ENCODE measurements at regions not wholly inside any gene's neighbourhood (a gene's known extent, or its start where the extent isn't known, plus 50 kb on each side); places are given as distances from the start of the nearest gene placed in this dataset.

DNA sequence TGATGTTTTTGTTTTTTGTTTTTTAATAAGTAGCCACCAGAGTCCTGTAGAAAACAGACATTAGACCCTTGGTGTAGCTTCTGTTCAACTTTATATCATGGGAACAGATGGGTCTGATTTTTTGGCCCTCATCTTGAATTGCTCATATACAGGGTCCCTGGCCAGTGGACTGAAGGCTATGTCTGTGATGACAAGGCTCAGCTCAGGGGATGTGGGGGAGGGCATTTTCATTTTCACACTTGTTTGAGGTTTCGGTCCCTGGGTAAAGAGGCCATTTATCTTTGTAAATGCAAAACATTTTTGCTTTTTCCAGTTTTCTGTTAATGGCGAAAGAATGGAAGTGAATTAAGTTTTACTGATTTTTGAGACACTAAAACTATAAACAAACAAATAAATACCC lies 257.6 kb upstream of the PHYHIPL start:
- H3K9me3 ChIP-seq (ENCODE audit: severe bottlenecking): no peaks in the 10 kb centered on the region
- H3K4me1 ChIP-seq (ENCODE audit: insufficient read depth, poor library complexity, severe bottlenecking): peaks cover 18% of the 10 kb centered on the region
- DNase-seq (ENCODE audit: low spot score): no peak
- ATAC-seq (ENCODE audit: low read depth): no peak
- H3K27ac ChIP-seq (ENCODE audit: poor library complexity, severe bottlenecking): peak overlapping the region; percentile 80
- no peaks in the 10 kb centered on the region for H3K27me3 ChIP-seq (ENCODE audit: insufficient read depth, poor library complexity, severe bottlenecking)
- H3K4me3 ChIP-seq (ENCODE audit: severe bottlenecking): no peak overlapping the region
- H3K36me3 ChIP-seq (ENCODE audit: low read depth): no peaks in the 10 kb centered on the region
- TF ChIP-seq, protein P1, sequence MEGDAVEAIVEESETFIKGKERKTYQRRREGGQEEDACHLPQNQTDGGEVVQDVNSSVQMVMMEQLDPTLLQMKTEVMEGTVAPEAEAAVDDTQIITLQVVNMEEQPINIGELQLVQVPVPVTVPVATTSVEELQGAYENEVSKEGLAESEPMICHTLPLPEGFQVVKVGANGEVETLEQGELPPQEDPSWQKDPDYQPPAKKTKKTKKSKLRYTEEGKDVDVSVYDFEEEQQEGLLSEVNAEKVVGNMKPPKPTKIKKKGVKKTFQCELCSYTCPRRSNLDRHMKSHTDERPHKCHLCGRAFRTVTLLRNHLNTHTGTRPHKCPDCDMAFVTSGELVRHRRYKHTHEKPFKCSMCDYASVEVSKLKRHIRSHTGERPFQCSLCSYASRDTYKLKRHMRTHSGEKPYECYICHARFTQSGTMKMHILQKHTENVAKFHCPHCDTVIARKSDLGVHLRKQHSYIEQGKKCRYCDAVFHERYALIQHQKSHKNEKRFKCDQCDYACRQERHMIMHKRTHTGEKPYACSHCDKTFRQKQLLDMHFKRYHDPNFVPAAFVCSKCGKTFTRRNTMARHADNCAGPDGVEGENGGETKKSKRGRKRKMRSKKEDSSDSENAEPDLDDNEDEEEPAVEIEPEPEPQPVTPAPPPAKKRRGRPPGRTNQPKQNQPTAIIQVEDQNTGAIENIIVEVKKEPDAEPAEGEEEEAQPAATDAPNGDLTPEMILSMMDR (IDR thresholded peaks at IDR 0.05; ENCODE audit: poor library complexity, severe bottlenecking): no peak

DNA sequence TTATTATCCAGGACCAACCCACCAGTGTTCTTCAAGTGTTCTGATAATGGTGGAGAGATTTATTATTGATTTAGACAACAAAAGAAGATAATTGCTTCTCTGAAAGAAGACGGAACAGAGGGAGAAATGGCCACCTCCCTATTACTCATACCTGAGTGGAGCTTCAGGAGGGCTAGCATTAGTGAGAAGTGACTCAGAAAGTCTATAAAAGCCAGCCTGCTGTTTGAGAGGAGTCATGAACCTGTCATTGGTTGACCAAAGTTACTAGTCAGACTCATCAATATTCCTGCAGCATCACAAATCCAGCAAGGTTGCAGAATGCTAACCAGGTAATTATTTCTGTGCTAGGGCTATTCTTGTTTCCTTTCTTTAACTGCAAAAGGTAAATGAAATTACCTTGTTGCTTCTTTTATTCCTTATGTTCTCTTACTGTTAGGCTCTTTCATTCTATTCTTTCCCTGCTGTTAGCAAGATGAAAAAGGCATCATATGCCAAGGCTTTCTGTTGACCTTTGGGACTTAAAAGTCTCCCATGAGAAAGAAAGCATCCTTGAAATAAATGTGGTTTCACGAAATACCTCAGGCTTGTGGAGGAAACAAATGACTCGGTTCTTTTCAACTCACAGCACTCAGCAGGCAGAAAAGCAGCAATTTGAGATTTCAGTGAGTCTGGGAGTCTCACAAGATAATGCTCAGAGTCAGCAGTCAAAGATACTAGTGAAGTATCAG lies 256.4 kb upstream of the PHYHIPL start:
- ATAC-seq (ENCODE audit: low read depth) (peak; percentile 100), DNase-seq (ENCODE audit: low spot score) (no peak)
- Histone ChIP-seq H3K27me3 (ENCODE audit: insufficient read depth, poor library complexity, severe bottlenecking) (no peaks in the 10 kb centered on the region), H3K36me3 (ENCODE audit: low read depth) (no peaks in the 10 kb centered on the region), H3K27ac (ENCODE audit: poor library complexity, severe bottlenecking) (peak overlapping the region; percentile 80), H3K4me1 (ENCODE audit: insufficient read depth, poor library complexity, severe bottlenecking) (peaks cover 18% of the 10 kb centered on the region), H3K4me3 (ENCODE audit: severe bottlenecking) (no peak overlapping the region), H3K9me3 (ENCODE audit: severe bottlenecking) (no peaks in the 10 kb centered on the region)
- TF ChIP-seq, protein P1 (IDR thresholded peaks at IDR 0.05; ENCODE audit: poor library complexity, severe bottlenecking): no peak

DNA sequence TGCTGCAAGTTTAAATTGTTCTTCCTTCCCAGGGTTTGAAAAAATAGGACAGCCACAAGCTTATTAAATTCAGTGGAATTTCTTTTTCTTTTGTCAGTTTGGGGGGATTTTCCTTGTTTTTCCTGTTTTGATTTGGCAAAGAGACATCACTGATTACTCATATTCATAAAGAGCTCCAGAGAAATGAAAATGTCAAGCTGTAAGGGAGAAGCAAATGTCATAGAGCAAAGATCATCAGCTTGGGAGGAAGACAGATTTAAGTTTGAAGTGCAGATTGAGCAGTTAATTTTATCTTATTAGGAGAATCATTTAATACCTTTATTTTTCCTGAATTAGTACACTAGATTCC lies 255.8 kb upstream of the PHYHIPL start:
- Histone ChIP-seq H3K27ac (ENCODE audit: poor library complexity, severe bottlenecking) (peak overlapping the region; percentile 80), H3K36me3 (ENCODE audit: low read depth) (no peaks in the 10 kb centered on the region), H3K27me3 (ENCODE audit: insufficient read depth, poor library complexity, severe bottlenecking) (no peaks in the 10 kb centered on the region), H3K4me3 (ENCODE audit: severe bottlenecking) (no peak overlapping the region), H3K4me1 (ENCODE audit: insufficient read depth, poor library complexity, severe bottlenecking) (peaks cover 18% of the 10 kb centered on the region), H3K9me3 (ENCODE audit: severe bottlenecking) (no peaks in the 10 kb centered on the region)
- peak; percentile 7; the same call in 1 of the 3 replicates for ATAC-seq (ENCODE audit: low read depth)
- TF ChIP-seq, protein P1 (IDR thresholded peaks at IDR 0.05; ENCODE audit: poor library complexity, severe bottlenecking): no peak
- DNase-seq (ENCODE audit: low spot score): no peak

DNA sequence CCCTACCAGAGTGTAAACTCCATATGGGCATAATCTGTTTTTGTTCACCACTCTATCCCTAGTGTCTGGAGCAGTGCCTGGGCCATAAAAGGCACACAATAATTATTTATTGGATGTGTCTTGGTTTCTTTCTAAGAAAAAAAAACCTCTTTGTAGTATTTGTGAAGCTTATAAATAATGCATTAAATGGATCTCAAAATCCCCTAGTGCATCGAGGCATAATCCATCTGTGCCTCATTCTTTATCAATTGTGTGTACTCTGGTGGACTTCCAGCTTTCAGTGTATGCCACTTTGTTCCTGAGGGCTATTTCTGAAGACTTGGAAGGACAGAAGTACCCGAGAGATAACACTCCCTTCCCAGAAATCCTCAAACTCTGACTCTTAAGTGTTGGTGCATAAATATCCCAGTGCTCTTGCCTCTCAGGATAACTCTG lies 255.0 kb upstream of the PHYHIPL start:
- ATAC-seq (ENCODE audit: low read depth) (no peak), DNase-seq (ENCODE audit: low spot score) (no peak)
- TF ChIP-seq, protein P1 (IDR thresholded peaks at IDR 0.05; ENCODE audit: poor library complexity, severe bottlenecking): no peak
- Histone ChIP-seq H3K4me1 (ENCODE audit: insufficient read depth, poor library complexity, severe bottlenecking) (peaks cover 18% of the 10 kb centered on the region), H3K27ac (ENCODE audit: poor library complexity, severe bottlenecking) (peak overlapping the region; percentile 80), H3K36me3 (ENCODE audit: low read depth) (no peaks in the 10 kb centered on the region), H3K4me3 (ENCODE audit: severe bottlenecking) (no peak overlapping the region), H3K27me3 (ENCODE audit: insufficient read depth, poor library complexity, severe bottlenecking) (no peaks in the 10 kb centered on the region), H3K9me3 (ENCODE audit: severe bottlenecking) (no peaks in the 10 kb centered on the region)

DNA sequence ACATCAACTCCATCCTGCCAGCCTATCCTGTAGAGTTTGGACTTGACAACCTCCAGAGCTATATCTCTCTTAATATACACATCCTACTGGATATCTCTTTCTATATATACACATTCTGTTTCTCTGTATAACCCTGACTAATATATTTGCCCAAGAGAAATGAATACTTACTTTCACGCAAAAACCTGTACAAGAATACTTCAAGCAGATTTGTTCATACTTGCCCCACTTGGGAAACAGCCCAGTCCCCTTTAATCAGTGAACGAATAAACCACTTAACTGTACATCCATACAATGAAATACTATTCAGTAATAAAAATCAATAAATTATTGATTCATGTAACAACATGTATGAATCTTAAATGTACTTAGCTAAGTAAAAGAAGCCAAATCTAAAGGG lies 251.1 kb upstream of the PHYHIPL start:
- H3K27ac ChIP-seq (ENCODE audit: poor library complexity, severe bottlenecking): no peak overlapping the region
- no peaks in the 10 kb centered on the region for H3K27me3 ChIP-seq (ENCODE audit: insufficient read depth, poor library complexity, severe bottlenecking)
- DNase-seq (ENCODE audit: low spot score) (no peak), ATAC-seq (ENCODE audit: low read depth) (no peak)
- peaks cover 9% of the 10 kb centered on the region for H3K4me1 ChIP-seq (ENCODE audit: insufficient read depth, poor library complexity, severe bottlenecking)
- peaks cover 2% of the 10 kb centered on the region for H3K9me3 ChIP-seq (ENCODE audit: severe bottlenecking)
- TF ChIP-seq, protein P1 (IDR thresholded peaks at IDR 0.05; ENCODE audit: poor library complexity, severe bottlenecking): no peak
- H3K36me3 ChIP-seq (ENCODE audit: low read depth): no peaks in the 10 kb centered on the region
- H3K4me3 ChIP-seq (ENCODE audit: severe bottlenecking): no peak overlapping the region
